Left lobe of liver (tissue), 2 donors: ENCODE measurements at regions not wholly inside any gene's neighbourhood (a gene's known extent, or its start where the extent isn't known, plus 50 kb on each side); places are given as distances from the start of the nearest gene placed in this dataset.
A peak's percentile ranks its signal among the peaks of the same experiment; 100 is the strongest.
"Not testable (repeated sequence)": the region's sequence is repeated elsewhere in the genome, so short reads cannot be mapped to it uniquely, and the experiment has no call there.

Source experiments
- ATAC-seq: fragments of 200-7000 bp; cut with Tn5 transposase; one replicate; pipeline ENCODE4 v1.9.1; 2020; ENCODE audit warnings: mild to moderate bottlenecking, moderate library complexity
- DNase-seq: peaks from one replicate; pipeline ENCODE4 v3.0.0-alpha.2; 2020; ENCODE audit warnings: low spot score
- donor health status: DM: no; HTN: no; CAD: no; lungs with moderate emphysema.
- donor health status: DM: no; HTN: yes; CAD: no.

GRCh38 chr5:40453689-40454088, 226.0 kb upstream of the PTGER4 start:
- ATAC-seq: no peak
- no peak for DNase-seq

- ATAC-seq: no peak
- no peak for DNase-seq
These were observed 226.7 kb upstream of the PTGER4 start for GRCh38 chr5:40452874-40453624.

- DNase-seq (no peak), ATAC-seq (no peak)
These were observed 232.3 kb upstream of the PTGER4 start for GRCh38 chr5:40447438-40447837.

- ATAC-seq (no peak), DNase-seq (no peak)
These were observed 232.8 kb upstream of the PTGER4 start for GRCh38 chr5:40446910-40447309.

- ATAC-seq (no peak), DNase-seq (no peak)
These were observed 237.4 kb upstream of the PTGER4 start for GRCh38 chr5:40442346-40442745.

DNA sequence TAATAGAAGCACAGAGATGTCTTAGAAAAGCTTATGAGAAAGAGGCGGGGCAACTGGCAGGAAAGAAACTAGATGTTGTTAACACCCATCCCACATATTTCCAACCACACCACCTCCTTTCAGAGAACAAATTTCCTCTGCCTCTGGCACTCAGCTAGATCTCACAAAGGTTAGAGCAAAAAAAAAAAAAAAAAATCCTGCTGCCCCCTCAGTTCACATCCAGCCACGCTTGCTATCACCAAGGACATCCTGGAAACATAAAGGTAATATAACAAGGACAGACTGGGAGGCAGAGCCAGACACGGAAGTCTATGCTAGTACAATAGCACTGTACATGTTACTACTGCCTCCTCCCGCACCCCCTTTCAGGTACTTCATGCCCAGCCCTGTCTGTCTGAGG, 238.0 kb upstream of the PTGER4 start:
- DNase-seq (no peak), ATAC-seq (no peak)

GRCh38 chr5:40440746-40441145, 239.0 kb upstream of the PTGER4 start:
- ATAC-seq: no peak
- DNase-seq: no peak

GRCh38 chr5:40439103-40439502, 240.6 kb upstream of the PTGER4 start:
- DNase-seq, ATAC-seq: not testable (repeated sequence)

DNA sequence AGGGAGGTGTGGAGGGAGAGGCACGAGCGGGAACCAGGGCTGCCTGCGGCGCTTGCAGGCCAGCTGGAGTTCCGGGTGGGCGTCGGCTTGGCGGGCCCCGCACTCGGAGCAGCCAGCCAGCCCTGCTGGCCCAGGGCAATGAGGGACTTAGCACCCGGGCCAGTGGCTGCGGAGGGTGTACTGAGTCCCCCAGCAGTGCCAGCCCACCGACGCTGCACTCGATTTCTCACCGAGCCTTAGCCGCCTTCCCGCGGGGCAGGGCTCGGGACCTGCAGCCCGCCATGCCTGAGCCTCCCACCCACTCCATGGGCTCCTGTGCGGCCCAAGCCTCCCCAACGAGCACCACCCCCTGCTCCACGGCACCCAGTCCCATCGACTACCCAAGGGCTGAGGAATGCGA, 241.1 kb upstream of the PTGER4 start:
- not testable (repeated sequence) for DNase-seq, ATAC-seq

GRCh38 chr5:40437452-40437861, 242.3 kb upstream of the PTGER4 start:
- DNase-seq (no peak), ATAC-seq (no peak)

DNA sequence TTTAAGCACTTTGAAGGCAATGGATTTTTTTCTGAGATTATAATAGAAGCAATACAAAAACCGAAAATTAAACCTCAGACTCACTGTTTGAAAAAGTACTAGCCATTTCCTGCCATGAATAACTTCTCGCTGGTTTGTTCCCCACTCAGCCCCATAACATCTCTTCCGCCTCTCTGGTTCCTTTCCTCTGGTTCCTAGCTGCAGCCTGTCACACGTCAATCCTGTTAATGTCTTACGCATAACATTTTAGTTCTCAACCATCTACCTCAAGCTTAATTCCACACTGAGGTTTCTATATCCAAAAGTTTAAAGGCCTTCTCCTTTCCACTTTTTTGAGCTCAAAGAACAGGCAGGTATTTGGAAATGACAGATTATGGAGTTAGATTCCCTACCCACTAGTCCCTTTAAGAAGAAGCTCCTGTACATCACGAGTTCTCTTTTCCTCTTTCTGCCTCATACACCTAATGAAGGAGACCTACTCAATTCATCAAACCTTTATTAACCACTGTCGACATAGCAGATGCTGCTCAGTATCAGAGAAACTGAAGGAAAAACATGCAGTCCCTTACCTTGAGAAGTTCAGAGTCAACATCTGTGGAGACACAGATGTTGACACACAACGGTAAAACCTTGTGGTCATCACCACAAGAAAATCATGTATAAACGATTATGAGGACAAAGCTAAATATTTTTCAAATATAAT, 243.0 kb upstream of the PTGER4 start:
- DNase-seq (no peak), ATAC-seq (no peak)

DNA sequence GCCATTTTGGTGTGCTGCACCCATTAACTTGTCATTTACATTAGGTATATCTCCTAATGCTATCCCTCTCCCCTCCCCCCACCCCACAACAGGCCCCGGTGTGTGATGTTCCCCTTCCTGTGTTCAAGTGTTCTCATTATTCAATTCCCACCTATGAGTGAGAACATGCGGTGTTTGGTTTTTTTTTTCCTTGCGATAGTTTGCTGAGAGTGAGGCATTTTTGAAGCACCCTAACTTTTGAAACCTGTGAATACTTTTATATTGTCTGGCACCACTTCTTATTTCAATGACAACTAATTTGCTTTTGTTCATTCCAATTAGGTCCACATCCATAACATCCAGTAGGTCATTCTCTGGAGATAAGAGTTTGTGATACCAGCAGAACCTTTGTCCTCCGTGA, 244.0 kb upstream of the PTGER4 start:
- DNase-seq, ATAC-seq: not testable (repeated sequence)

GRCh38 chr5:40432836-40433235, 246.9 kb upstream of the PTGER4 start:
- DNase-seq (no peak), ATAC-seq (no peak)

DNA sequence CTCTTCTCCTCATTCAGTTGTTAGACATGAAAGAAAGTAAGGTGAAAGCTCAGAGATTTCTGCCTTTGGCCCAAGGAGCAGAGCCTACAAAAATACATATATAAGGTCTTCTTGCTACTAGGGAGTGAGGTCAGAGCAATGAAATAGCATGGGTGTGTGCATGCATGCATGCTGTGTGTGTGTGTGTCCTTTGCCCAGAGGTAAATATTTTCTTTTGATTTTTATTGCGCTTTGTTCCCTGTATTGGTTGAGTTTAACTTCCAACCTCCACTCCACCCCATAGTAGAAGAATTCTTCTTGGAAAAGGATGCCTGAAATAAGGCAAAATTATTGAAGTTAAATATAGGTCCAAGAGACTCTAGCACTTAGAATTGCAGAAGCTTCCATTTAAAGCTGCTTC, 248.0 kb upstream of the PTGER4 start:
- DNase-seq (no peak), ATAC-seq (no peak)

DNA sequence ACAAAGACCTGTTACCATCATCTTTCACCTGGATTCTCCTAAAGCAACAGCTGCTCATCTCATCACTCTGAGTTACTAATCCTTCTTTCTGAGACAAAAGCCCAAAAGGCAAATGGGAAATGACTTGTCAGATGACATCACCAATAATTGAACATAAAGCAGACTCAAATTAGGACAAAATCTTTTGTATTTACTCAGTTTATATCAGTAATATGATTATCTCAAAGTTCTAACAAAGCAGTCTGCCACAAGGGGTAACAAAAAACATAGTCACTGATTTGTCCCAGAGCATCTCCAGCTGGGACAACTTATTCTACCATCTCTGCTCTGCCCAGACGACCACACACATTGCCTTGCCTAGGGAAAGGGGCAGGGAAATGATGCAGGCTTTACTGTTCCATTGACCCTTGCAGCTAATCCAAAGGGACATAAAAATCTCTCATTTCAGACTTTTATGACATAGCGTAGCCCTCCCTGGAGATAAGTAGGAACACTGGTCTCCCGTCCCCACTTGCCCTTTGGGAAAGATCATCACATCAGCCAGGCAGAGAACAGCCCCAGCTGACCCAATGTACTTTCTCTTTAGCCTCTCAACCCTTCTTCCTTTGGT, 249.5 kb upstream of the PTGER4 start:
- no peak for ATAC-seq
- DNase-seq: no peak

- ATAC-seq: peak; percentile 61
- no peak for DNase-seq
These were observed 250.2 kb upstream of the PTGER4 start for GRCh38 chr5:40429258-40430100.

DNA sequence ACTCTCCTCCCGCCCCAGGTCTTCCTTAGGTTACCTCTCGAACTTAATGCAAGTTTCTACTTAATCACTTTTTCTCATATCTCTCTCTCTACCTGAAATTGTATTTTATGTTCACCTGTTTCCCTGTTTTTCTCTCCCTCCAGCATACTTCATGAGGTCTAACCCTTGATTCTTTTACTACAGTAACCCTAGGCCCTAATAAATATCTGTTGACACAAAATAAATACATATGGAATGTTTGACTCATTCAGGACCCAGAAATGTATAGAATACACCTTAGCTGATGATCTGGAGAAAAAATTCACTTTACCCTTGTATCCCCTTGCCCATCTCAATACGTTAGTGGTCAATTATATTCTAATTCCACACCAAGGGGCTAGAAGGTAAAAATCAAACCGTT, 250.9 kb upstream of the PTGER4 start:
- DNase-seq (no peak), ATAC-seq (no peak)

- no peak for DNase-seq
- no peak for ATAC-seq
These were observed 251.6 kb upstream of the PTGER4 start for GRCh38 chr5:40428126-40428525.

- not testable (repeated sequence) for DNase-seq, ATAC-seq
These were observed 262.5 kb upstream of the PTGER4 start for GRCh38 chr5:40417046-40417810.

GRCh38 chr5:40416588-40416987, 263.1 kb upstream of the PTGER4 start:
- ATAC-seq: no peak

More at GRCh38 chr5:40416588-40416987, 263.1 kb upstream of the PTGER4 start:
- no peak for DNase-seq
